Keratinocyte (primary cell): ENCODE measurements at regions not wholly inside any gene's neighbourhood (a gene's known extent, or its start where the extent isn't known, plus 50 kb on each side); places are given as distances from the start of the nearest gene placed in this dataset.

Source experiments
- DNase-seq: peaks from one replicate; pipeline ENCODE4 v3.0.0-alpha.2; 2011; ENCODE audit warnings: low read depth, missing footprints, low spot score
- FAIRE-seq: peaks from 2 replicates; lab custom pipeline; 2011; peaks lifted over from hg19 to GRCh38; lab: Jason Lieb, UNC
- H2AFZ ChIP-seq: 2 replicates; pipeline ENCODE4 v1.6.0; 2012; ENCODE audit warnings: low read length, control low read depth, inconsistent platforms; ENCODE audit not compliant: control insufficient read depth
- H3K27ac ChIP-seq: 2 replicates; pipeline ENCODE4 v1.5.1; 2011; ENCODE audit warnings: low read length; ENCODE audit not compliant: control insufficient read depth, insufficient read depth
- H3K27me3 ChIP-seq: 3 replicates; pipeline ENCODE4 v1.6.0; 2011; ENCODE audit warnings: low read length; ENCODE audit not compliant: control insufficient read depth, insufficient read depth; ENCODE audit errors: extremely low read depth
- H3K36me3 ChIP-seq, 2 experiments: 2 replicates in 1 of 2; 3 replicates in 1 of 2; pipeline ENCODE4 v1.5.1; 2011; ENCODE audit warnings: low read length in 2 of 2, mild to moderate bottlenecking in 1 of 2; ENCODE audit not compliant: control insufficient read depth in 2 of 2, insufficient read depth in 2 of 2; ENCODE audit errors: extremely low read depth in 1 of 2
- H3K4me1 ChIP-seq: 3 replicates; pipeline ENCODE4 v1.5.1; 2011; ENCODE audit warnings: low read length; ENCODE audit not compliant: control insufficient read depth, insufficient read depth; ENCODE audit errors: extremely low read depth
- H3K4me2 ChIP-seq: 3 replicates; pipeline ENCODE4 v1.6.0; 2011; ENCODE audit warnings: low read depth, low read length; ENCODE audit not compliant: control insufficient read depth, insufficient read depth; ENCODE audit errors: extremely low read depth
- H3K4me3 ChIP-seq, 3 experiments: fragments of 200-600 bp in 1 of 3; sonication (generic) in 1 of 3; 2 replicates in 2 of 3; 3 replicates in 1 of 3; pipeline ENCODE4 v1.5.1; 2011 to 2016; ENCODE audit warnings: low read length in 3 of 3, mild to moderate bottlenecking in 3 of 3, control low read depth in 2 of 3, inconsistent platforms in 1 of 3, low read depth in 1 of 3, mixed read lengths in 1 of 3, mixed run types in 1 of 3, moderate library complexity in 1 of 3; ENCODE audit not compliant: control insufficient read depth in 2 of 3, insufficient read depth in 2 of 3; ENCODE audit errors: extremely low read depth in 1 of 3
- H3K79me2 ChIP-seq: 2 replicates; pipeline ENCODE4 v1.6.0; 2012; ENCODE audit warnings: low read length; ENCODE audit not compliant: control insufficient read depth, insufficient read depth
- H3K9ac ChIP-seq: 3 replicates; pipeline ENCODE4 v1.6.0; 2011; ENCODE audit warnings: low read length; ENCODE audit not compliant: control insufficient read depth, insufficient read depth; ENCODE audit errors: extremely low read depth
- H3K9me1 ChIP-seq: 3 replicates; pipeline ENCODE4 v1.6.0; 2011; ENCODE audit warnings: low read length; ENCODE audit not compliant: control insufficient read depth, insufficient read depth; ENCODE audit errors: extremely low read depth
- H3K9me3 ChIP-seq: 2 replicates; pipeline ENCODE4 v1.5.1; 2012; ENCODE audit warnings: low read depth, low read length; ENCODE audit not compliant: control insufficient read depth
- H4K20me1 ChIP-seq: 3 replicates; pipeline ENCODE4 v1.6.0; 2011; ENCODE audit warnings: low read length; ENCODE audit not compliant: control insufficient read depth, insufficient read depth; ENCODE audit errors: extremely low read depth
- EZH2 ChIP-seq: IDR thresholded peaks from one replicate; pipeline ENCODE4 v1.6.1; 2012; ENCODE audit warnings: inconsistent platforms, mild to moderate bottlenecking, low read length, moderate library complexity
- dilution Hi-C: fragments of 300-500 bp; cut with MboI; formaldehyde crosslinking; loops from one replicate; pipeline ENCODE4 v1.7.0; 2020; ENCODE audit warnings: low sequenced_read_pairs; ENCODE audit not compliant: extremely low pct_ligation_motif_present
- TF ChIP-seq, protein P1 (sequence below), 3 experiments: IDR thresholded peaks in 1 of 3; conservative IDR thresholded peaks in 1 of 3; optimal IDR thresholded peaks in 1 of 3; 2 replicates in 2 of 3; 3 replicates in 1 of 3; pipeline versions ENCODE3 to v1.5.1; 2011; ENCODE audit warnings: low read length in 3 of 3, mild to moderate bottlenecking in 3 of 3, moderate library complexity in 2 of 3, control low read depth in 1 of 3, inconsistent platforms in 1 of 3; ENCODE audit not compliant: insufficient read depth in 2 of 3; ENCODE audit errors: extremely low read depth in 1 of 3

DNA sequence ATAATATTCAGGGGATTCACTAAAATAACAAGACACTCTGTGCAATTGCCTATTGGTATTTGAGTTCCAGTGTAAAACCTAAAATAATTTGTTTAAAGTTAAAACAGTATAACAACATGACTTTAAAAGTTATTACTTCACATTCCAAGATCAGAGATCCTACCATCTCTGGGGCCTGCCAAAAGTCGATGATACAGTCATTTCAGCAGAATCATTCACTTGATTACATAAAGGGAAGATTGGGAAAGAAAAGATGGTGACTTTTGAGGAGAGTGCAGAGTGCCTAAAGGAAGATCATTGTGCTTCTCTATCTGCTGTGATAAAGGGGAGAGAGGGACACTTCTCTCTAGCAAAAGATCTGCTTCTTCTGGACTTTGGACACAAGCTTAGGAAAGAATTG lies 784.4 kb upstream of the ADGRL4 start:
- H3K9me1 ChIP-seq: no peaks in the 10 kb centered on the region
- no peaks in the 10 kb centered on the region for H4K20me1 ChIP-seq
- no peaks in the 10 kb centered on the region for H3K27me3 ChIP-seq
- H3K9me3 ChIP-seq: no peaks in the 10 kb centered on the region
- no peak overlapping the region for H3K27ac ChIP-seq
- no peaks in the 10 kb centered on the region for H3K4me1 ChIP-seq
- H3K9ac ChIP-seq: no peak overlapping the region
- no peak overlapping the region for H3K4me2 ChIP-seq
- DNase-seq (no peak), FAIRE-seq (no peak)
- dilution Hi-C loops: no loop called here
- no peak for TF ChIP-seq EZH2
- TF ChIP-seq, protein P1, sequence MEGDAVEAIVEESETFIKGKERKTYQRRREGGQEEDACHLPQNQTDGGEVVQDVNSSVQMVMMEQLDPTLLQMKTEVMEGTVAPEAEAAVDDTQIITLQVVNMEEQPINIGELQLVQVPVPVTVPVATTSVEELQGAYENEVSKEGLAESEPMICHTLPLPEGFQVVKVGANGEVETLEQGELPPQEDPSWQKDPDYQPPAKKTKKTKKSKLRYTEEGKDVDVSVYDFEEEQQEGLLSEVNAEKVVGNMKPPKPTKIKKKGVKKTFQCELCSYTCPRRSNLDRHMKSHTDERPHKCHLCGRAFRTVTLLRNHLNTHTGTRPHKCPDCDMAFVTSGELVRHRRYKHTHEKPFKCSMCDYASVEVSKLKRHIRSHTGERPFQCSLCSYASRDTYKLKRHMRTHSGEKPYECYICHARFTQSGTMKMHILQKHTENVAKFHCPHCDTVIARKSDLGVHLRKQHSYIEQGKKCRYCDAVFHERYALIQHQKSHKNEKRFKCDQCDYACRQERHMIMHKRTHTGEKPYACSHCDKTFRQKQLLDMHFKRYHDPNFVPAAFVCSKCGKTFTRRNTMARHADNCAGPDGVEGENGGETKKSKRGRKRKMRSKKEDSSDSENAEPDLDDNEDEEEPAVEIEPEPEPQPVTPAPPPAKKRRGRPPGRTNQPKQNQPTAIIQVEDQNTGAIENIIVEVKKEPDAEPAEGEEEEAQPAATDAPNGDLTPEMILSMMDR (optimal IDR thresholded peaks at IDR 0.05 in 1 of 3, IDR thresholded peaks at IDR 0.05 in 1 of 3, conservative IDR thresholded peaks at IDR 0.05 in 1 of 3; ENCODE audit: extremely low read depth in 1 of 3, insufficient read depth in 2 of 3, low read length in 3 of 3): no peak
- no peaks in the 10 kb centered on the region for H3K79me2 ChIP-seq
- H2AFZ ChIP-seq: no peak overlapping the region
- H3K4me3 ChIP-seq: no peak overlapping the region
- H3K36me3 ChIP-seq: no peaks in the 10 kb centered on the region

DNA sequence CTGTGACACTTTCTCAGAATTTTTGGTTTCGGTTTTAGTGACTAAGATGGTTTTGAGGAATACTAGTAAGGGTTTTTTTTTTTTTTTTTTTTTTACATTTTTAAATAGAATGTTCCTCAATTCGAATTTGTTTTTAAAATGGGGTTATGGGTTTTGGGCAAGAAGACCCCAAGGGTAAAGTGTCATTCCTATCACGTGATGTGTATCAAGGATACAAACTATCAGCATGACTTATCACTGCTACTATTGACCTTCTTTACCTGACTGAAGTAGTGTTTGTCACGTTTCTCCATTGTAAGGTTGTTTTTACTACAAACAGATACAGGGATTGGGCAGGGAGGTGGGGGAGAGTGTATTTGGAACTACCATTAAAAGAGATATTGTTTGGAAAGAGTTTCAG lies 781.1 kb upstream of the ADGRL4 start:
- dilution Hi-C loops: no loop called here
- H3K9me3 ChIP-seq: no peaks in the 10 kb centered on the region
- no peak overlapping the region for H3K4me2 ChIP-seq
- H3K27ac ChIP-seq: no peak overlapping the region
- FAIRE-seq: no peak
- H3K4me1 ChIP-seq: no peaks in the 10 kb centered on the region
- TF ChIP-seq, protein P1 (optimal IDR thresholded peaks at IDR 0.05 in 1 of 3, IDR thresholded peaks at IDR 0.05 in 1 of 3, conservative IDR thresholded peaks at IDR 0.05 in 1 of 3; ENCODE audit: extremely low read depth in 1 of 3, insufficient read depth in 2 of 3, low read length in 3 of 3): no peak
- TF ChIP-seq EZH2: no peak
- H3K79me2 ChIP-seq: no peaks in the 10 kb centered on the region
- H4K20me1 ChIP-seq: no peaks in the 10 kb centered on the region
- H3K4me3 ChIP-seq: no peak overlapping the region
- H3K9ac ChIP-seq: no peak overlapping the region
- DNase-seq: no peak
- no peaks in the 10 kb centered on the region for H3K27me3 ChIP-seq
- H2AFZ ChIP-seq: no peak overlapping the region
- no peaks in the 10 kb centered on the region for H3K36me3 ChIP-seq
- no peaks in the 10 kb centered on the region for H3K9me1 ChIP-seq
